ENCODE measurements at regions not wholly inside any gene's neighbourhood (a gene's known extent, or its start where the extent isn't known, plus 50 kb on each side); places are given as distances from the start of the nearest gene placed in this dataset.
"Not testable (repeated sequence)": the region's sequence is repeated elsewhere in the genome, so short reads cannot be mapped to it uniquely, and the experiment has no call there.

- DNase-seq (ENCODE audit: low read depth, low spot score), result no peak
Measured at GRCh38 chr10:59037018-59037389, 139.4 kb upstream of the PHYHIPL start.

- DNase-seq (ENCODE audit: low read depth, low spot score), result no peak
Measured at GRCh38 chr10:59037506-59037905, 138.9 kb upstream of the PHYHIPL start.

- not testable (repeated sequence) for DNase-seq (ENCODE audit: low read depth, low spot score)
Measured at GRCh38 chr10:59043358-59043757, 133.1 kb upstream of the PHYHIPL start.

GRCh38 chr10:59047180-59047579, 129.3 kb upstream of the PHYHIPL start:
- no peak for DNase-seq (ENCODE audit: low read depth, low spot score)

GRCh38 chr10:59047957-59048618, 128.4 kb upstream of the PHYHIPL start:
- peak; percentile 33 for DNase-seq (ENCODE audit: low read depth, low spot score)

GRCh38 chr10:59053502-59053901, 122.9 kb upstream of the PHYHIPL start:
- not testable (repeated sequence) for DNase-seq (ENCODE audit: low read depth, low spot score)

GRCh38 chr10:59055045-59055444, 121.4 kb upstream of the PHYHIPL start:
- no peak for DNase-seq (ENCODE audit: low read depth, low spot score)

- DNase-seq (ENCODE audit: low read depth, low spot score), result peak; percentile 28
Measured at GRCh38 chr10:59057345-59057744, 119.1 kb upstream of the PHYHIPL start.

GRCh38 chr10:59060852-59061251, 115.6 kb upstream of the PHYHIPL start:
- no peak for DNase-seq (ENCODE audit: low read depth, low spot score)

GRCh38 chr10:59063491-59063890, 113.0 kb upstream of the PHYHIPL start:
- no peak for DNase-seq (ENCODE audit: low read depth, low spot score)

- DNase-seq (ENCODE audit: low read depth, low spot score), result no peak
Measured at GRCh38 chr10:59064080-59064692, 112.3 kb upstream of the PHYHIPL start.

GRCh38 chr10:59064759-59065539, 111.5 kb upstream of the PHYHIPL start:
- DNase-seq (ENCODE audit: low read depth, low spot score), result no peak

- DNase-seq (ENCODE audit: low read depth, low spot score), result no peak
Measured at GRCh38 chr10:59068581-59069191, 107.8 kb upstream of the PHYHIPL start.

- DNase-seq (ENCODE audit: low read depth, low spot score), result no peak
Measured at GRCh38 chr10:59072038-59072437, 104.4 kb upstream of the PHYHIPL start.

GRCh38 chr10:59073456-59074053, 102.9 kb upstream of the PHYHIPL start:
- DNase-seq (ENCODE audit: low read depth, low spot score), result no peak

GRCh38 chr10:59075576-59075975, 100.9 kb upstream of the PHYHIPL start:
- peak; percentile 48 for DNase-seq (ENCODE audit: low read depth, low spot score)

GRCh38 chr10:59077855-59078254, 98.6 kb upstream of the PHYHIPL start:
- DNase-seq (ENCODE audit: low read depth, low spot score), result no peak

- peak; percentile 40 for DNase-seq (ENCODE audit: low read depth, low spot score)
Measured at GRCh38 chr10:59078978-59079377, 97.5 kb upstream of the PHYHIPL start.

GRCh38 chr10:59079386-59080226, 96.8 kb upstream of the PHYHIPL start:
- DNase-seq (ENCODE audit: low read depth, low spot score), result peak; percentile 69

- no peak for DNase-seq (ENCODE audit: low read depth, low spot score)
Measured at GRCh38 chr10:59082249-59082648, 94.2 kb upstream of the PHYHIPL start.

GRCh38 chr10:59085054-59085453, 91.4 kb upstream of the PHYHIPL start:
- no peak for DNase-seq (ENCODE audit: low read depth, low spot score)
